ENCODE measurements at regions not wholly inside any gene's neighbourhood (a gene's known extent, or its start where the extent isn't known, plus 50 kb on each side); places are given as distances from the start of the nearest gene placed in this dataset.

DNA sequence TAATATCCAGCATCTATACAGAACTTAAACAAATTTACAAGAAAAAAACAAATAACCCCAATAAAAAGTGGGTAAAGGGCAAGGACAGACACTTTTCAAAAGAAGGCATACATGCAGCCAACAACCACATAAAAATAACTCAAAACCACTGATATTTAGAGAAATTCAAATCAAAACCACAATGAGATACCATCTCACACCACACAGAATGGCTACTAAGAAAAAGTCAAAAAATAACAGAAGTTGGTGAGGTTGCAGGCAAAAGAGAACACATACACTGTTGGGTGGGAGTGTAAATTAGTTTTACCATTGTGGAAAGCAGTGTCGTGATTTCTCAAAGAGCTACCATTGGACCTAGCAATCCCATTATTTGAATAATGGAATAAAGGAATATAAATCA lies 1973.9 kb upstream of the LRRTM1 start:
- no peak for FAIRE-seq
- H3K27ac ChIP-seq: no peak overlapping the region
- H3K4me3 ChIP-seq: no peak overlapping the region
- DNase-seq: no peak
- ATAC-seq: no peak
- H3K27me3 ChIP-seq: no peaks in the 10 kb centered on the region
- intact Hi-C loops (cut with DNase I): no loop called here
- WGBS, 2 donors: 81 to 83% methylated on average over 1 of the region's 1 CpG
- no peaks in the 10 kb centered on the region for H3K36me3 ChIP-seq
- TF ChIP-seq, protein P1, sequence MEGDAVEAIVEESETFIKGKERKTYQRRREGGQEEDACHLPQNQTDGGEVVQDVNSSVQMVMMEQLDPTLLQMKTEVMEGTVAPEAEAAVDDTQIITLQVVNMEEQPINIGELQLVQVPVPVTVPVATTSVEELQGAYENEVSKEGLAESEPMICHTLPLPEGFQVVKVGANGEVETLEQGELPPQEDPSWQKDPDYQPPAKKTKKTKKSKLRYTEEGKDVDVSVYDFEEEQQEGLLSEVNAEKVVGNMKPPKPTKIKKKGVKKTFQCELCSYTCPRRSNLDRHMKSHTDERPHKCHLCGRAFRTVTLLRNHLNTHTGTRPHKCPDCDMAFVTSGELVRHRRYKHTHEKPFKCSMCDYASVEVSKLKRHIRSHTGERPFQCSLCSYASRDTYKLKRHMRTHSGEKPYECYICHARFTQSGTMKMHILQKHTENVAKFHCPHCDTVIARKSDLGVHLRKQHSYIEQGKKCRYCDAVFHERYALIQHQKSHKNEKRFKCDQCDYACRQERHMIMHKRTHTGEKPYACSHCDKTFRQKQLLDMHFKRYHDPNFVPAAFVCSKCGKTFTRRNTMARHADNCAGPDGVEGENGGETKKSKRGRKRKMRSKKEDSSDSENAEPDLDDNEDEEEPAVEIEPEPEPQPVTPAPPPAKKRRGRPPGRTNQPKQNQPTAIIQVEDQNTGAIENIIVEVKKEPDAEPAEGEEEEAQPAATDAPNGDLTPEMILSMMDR (IDR thresholded peaks at IDR 0.05): no peak
- no peaks in the 10 kb centered on the region for H3K9me3 ChIP-seq
- no peaks in the 10 kb centered on the region for H3K4me1 ChIP-seq

DNA sequence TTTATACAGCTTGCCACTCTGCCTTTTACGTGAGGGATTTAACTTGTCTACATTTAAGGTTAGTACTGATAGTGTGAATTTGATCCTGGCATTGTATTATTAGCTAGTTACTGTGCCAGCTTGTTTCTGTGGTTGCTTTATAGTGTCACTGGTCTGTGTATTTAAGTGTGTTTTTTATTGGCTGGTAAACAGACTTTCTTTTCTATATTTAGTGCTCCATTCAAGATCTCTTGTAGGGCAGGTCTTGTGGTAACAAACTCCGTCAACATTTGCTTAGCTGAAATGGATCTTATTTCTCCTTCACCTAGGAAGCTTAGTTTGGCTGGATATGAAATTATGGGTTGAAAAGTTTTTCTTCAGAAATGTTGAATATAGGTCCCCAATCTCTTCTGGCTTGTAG lies 1971.0 kb upstream of the LRRTM1 start:
- no peak for FAIRE-seq
- DNase-seq: no peak
- Histone ChIP-seq H3K36me3 (no peaks in the 10 kb centered on the region), H3K4me1 (no peaks in the 10 kb centered on the region), H3K27me3 (no peaks in the 10 kb centered on the region), H3K9me3 (no peaks in the 10 kb centered on the region), H3K27ac (no peak overlapping the region), H3K4me3 (no peak overlapping the region)
- intact Hi-C loops (cut with DNase I): no loop called here
- ATAC-seq: no peak
- TF ChIP-seq, protein P1 (IDR thresholded peaks at IDR 0.05): no peak
- 51 to 54% methylated on average over 2 of the region's 2 CpGs for WGBS, 2 donors

DNA sequence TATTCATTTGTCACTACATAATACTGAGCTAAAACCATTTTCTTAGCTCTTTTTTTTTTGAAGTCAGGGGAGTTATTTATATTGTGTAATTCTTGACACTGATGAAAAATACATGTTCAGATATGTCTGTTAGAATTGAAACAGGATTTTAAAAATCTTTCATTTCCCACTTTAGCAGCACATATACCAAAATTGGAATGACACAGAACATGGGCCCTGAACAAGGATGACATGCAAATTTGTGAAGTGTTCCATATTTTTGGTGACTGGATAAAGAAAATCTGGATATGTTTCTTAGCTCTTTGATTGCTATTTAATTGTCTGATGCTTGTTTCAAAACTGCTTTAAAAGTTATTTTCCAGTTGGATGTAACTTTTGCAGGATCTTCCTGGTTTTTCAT lies 1963.9 kb upstream of the LRRTM1 start:
- no peak for FAIRE-seq
- H3K4me3 ChIP-seq: no peak overlapping the region
- TF ChIP-seq, protein P1 (IDR thresholded peaks at IDR 0.05): no peak
- no peaks in the 10 kb centered on the region for H3K4me1 ChIP-seq
- no peak overlapping the region for H3K27ac ChIP-seq
- no peaks in the 10 kb centered on the region for H3K27me3 ChIP-seq
- no peaks in the 10 kb centered on the region for H3K9me3 ChIP-seq
- intact Hi-C loops (cut with DNase I): no loop called here
- no peak for DNase-seq
- no peaks in the 10 kb centered on the region for H3K36me3 ChIP-seq
- ATAC-seq: no peak

DNA sequence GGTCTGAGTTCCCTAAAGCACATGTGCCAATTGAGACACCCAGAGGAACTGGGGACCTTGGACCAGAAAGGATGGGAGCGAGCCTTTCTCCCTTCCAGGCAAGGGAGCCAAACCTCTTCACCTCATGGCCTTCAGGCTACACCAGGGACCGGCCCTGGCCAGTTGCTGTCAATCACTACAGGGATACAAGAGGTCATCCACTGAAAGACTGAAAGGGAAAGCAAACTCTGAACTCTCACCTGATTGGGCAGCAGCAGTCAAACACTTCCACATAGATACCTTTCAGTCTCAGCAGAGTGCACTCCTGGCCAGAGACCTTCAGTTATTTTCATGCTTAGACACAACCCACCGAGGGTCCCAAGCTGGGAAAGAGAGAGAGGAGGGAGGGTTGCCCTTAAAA lies 1956.0 kb upstream of the LRRTM1 start:
- Histone ChIP-seq H3K9me3 (no peaks in the 10 kb centered on the region), H3K27me3 (no peaks in the 10 kb centered on the region), H3K4me3 (no peak overlapping the region), H3K4me1 (no peaks in the 10 kb centered on the region), H3K27ac (no peak overlapping the region), H3K36me3 (no peaks in the 10 kb centered on the region)
- FAIRE-seq (no peak), DNase-seq (peak in 1 of 6 donors; percentile 25), ATAC-seq (no peak)
- WGBS, 2 donors: 74 to 78% methylated on average over 3 of the region's 3 CpGs
- intact Hi-C loops (cut with DNase I): no loop called here
- TF ChIP-seq, protein P1 (IDR thresholded peaks at IDR 0.05): no peak

DNA sequence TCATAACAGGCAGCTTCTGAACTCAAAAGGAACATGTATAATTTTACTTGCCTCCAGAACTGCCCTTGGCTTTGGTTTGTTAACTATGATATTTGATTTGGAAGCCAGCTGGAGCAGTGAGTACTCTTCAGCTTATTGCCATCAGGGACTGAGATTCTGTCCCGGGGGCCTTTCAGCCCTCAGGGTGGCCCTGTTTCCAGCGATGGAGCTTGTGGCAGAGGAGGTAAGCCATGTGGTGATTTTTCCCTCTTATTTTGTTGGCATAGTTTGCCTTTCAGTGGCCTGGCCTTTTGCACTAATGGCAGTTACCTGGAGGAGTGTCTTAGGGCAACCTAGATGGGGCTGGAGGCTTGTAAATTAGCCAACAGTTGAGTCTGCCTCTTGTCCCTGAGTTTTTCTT lies 1955.0 kb upstream of the LRRTM1 start:
- intact Hi-C loops (cut with DNase I): no loop called here
- Histone ChIP-seq H3K36me3 (no peaks in the 10 kb centered on the region), H3K27me3 (no peaks in the 10 kb centered on the region), H3K4me1 (no peaks in the 10 kb centered on the region), H3K9me3 (no peaks in the 10 kb centered on the region), H3K4me3 (no peak overlapping the region), H3K27ac (no peak overlapping the region)
- DNase-seq: no peak
- FAIRE-seq: no peak
- TF ChIP-seq, protein P1 (IDR thresholded peaks at IDR 0.05): no peak
- no peak for ATAC-seq
- 77 to 87% methylated on average over 2 of the region's 2 CpGs for WGBS, 2 donors

Measured in pancreas (tissue), 10 donors.